Liver (tissue), 3 donors: ENCODE measurements at regions not wholly inside any gene's neighbourhood (a gene's known extent, or its start where the extent isn't known, plus 50 kb on each side); places are given as distances from the start of the nearest gene placed in this dataset.

Experiments used
- ATF3 ChIP-seq: IDR thresholded peaks from 2 replicates; pipeline ENCODE4 v1.6.1; 2016; ENCODE audit warnings: antibody characterized with exemption
- CTCF ChIP-seq: fragments of 150-350 bp; IDR thresholded peaks from 2 replicates; pipeline ENCODE4 v1.5.1; 2017; ENCODE audit warnings: improper control_type of control experiment, low read depth, low read length; ENCODE audit not compliant: missing input control
- EGR1 ChIP-seq, 2 donors: IDR thresholded peaks; 2 replicates each; pipeline ENCODE4 v1.6.1; 2016 to 2018; ENCODE audit warnings: antibody characterized with exemption in 2 of 2, low read depth in 2 of 2
- GABPA ChIP-seq, 2 donors: IDR thresholded peaks in 1 of 2; conservative IDR thresholded peaks in 1 of 2; 2 replicates each; pipeline ENCODE4 v1.6.1; 2016; ENCODE audit warnings: antibody characterized with exemption in 2 of 2, mild to moderate bottlenecking in 1 of 2, moderate library complexity in 1 of 2
- JUND ChIP-seq, 2 donors: IDR thresholded peaks; 2 replicates each; pipeline ENCODE4 v1.6.1; 2016; ENCODE audit warnings: antibody characterized with exemption in 2 of 2
- MAX ChIP-seq: IDR thresholded peaks from 2 replicates; pipeline ENCODE4 v1.6.1; 2016; ENCODE audit warnings: antibody characterized with exemption
- TAF1 ChIP-seq: conservative IDR thresholded peaks from 2 replicates; pipeline ENCODE4 v1.6.1; 2016; ENCODE audit warnings: antibody characterized with exemption, mild to moderate bottlenecking
- YY1 ChIP-seq: IDR thresholded peaks from 2 replicates; pipeline ENCODE4 v1.6.1; 2016; ENCODE audit warnings: antibody characterized with exemption, mild to moderate bottlenecking
- ZBTB33 ChIP-seq: IDR thresholded peaks from 2 replicates; pipeline ENCODE4 v1.6.1; 2016; ENCODE audit warnings: antibody characterized with exemption
- donor health status: healthy.
- donor health status: healthy.

GRCh38 chr6:74015427-74015826 is 319.4 kb downstream of the CD109 start:
- TF ChIP-seq CTCF (no peak), MAX (no peak), ZBTB33 (no peak), YY1 (no peak), ATF3 (no peak), EGR1 (IDR thresholded peaks at IDR 0.05; ENCODE audit: low read depth in 2 of 2) (no peak), JUND (IDR thresholded peaks at IDR 0.05) (no peak), TAF1 (no peak), GABPA (IDR thresholded peaks at IDR 0.05 in 1 of 2, conservative IDR thresholded peaks at IDR 0.05 in 1 of 2) (no peak)
